ENCODE measurements at regions not wholly inside any gene's neighbourhood (a gene's known extent, or its start where the extent isn't known, plus 50 kb on each side); places are given as distances from the start of the nearest gene placed in this dataset.

DNA sequence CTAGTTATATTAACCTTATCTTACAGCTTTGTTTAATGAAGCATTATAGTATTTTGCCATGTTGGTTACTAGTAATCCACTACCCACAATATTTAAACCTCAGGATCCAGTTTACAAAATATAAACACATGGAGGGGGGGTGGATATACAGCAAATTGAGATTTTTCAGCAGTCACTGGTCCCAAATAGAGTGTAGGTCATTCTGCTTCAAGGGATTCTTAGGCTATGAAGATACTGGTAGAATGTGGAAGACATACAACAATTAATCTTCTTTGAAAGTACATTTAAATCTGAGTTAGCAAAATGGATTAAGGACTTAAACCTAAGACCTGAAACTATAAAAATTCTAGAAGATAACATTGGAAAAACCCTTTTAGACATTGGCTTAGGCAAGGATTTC lies 569.6 kb downstream of the ZNF674 start:
- no peak for DNase-seq

DNA sequence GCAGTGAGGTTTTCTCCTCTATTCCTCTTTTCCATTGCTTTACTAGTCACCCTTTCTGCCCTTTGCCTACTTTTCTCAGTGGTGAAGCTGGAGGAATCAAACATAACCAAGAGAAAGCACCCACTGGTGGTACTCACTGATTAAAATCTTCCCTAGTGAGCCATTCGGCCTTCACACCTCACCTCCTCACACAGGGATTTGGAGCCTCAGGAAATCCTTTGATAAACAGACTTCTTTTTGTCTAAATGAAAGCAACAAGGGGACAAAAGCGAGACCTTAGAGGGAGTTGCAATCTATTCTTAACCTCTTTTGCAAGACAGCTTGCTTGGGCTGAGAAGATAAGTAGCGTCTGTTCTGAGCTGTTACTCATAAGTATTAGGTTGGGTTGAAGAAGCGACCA lies 572.6 kb downstream of the ZNF674 start:
- DNase-seq = no peak

DNA sequence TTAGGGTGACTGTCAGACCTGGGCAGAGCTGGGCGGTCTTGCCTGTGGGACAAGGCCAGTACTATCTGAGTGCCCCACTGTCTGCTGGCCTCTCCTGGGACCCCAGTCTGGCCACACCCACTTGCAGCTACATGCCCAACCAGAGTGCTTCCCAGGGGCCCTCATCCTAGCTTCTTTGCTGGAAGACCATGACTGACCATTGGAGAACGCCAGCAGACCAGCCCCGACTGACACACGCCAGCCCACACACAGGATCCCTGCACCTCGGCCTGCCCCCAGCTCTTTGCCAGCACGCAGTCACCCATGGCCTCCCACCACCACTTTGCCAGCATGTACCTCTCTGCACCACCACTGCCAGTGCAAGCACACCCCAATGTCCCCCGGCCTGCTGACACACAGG lies 585.7 kb downstream of the ZNF674 start:
- DNase-seq = no peak

DNA sequence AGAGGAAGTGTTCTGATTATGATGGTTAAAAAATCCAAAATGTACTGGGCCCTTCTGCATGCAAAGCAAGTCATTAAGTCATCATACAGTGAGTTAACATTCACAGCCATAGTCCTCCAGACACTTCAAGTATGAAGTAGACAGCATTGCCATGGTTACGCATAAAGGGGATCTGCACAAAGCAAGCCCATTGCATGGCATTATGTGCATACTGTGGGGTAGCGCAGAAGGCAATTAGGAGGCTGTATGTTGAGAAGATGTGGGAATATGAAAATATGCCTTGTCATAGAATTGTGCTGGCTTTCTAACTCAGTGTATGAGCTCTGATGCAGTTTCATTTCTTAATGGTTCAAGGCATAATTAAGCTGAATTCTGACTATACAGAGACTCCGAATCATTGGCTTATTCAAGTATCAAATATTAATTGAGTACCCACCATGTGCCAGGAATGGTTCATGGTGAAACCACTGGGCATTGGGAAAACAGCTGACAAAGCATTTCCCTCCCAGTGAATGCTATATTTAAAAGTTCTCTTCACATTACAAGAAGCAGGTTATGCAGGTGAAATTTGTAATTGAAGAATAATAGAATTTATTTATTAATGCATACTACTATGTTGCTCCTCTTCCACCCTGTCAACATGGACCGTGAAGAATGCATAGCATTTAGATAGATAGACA lies 588.9 kb downstream of the ZNF674 start:
- no peak for DNase-seq

DNA sequence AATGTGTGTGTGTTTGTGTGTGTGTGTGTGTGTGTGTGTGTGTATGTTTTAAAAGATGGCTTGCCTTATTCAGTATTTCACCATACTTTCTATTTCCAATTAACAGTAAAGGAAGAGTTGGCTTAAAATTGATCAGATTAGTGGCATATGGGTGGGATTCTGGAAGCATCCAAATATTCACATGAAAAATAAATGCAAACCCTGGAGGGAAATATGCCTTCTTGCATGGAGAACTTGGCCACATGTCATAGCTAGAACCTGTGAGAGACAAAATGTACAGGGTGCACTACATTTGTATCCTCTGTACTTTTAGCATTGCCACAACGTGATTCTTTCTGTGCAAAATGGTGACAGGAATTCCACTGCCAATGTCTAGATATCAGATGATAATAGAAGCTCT lies 589.6 kb downstream of the ZNF674 start:
- no peak for DNase-seq

DNA sequence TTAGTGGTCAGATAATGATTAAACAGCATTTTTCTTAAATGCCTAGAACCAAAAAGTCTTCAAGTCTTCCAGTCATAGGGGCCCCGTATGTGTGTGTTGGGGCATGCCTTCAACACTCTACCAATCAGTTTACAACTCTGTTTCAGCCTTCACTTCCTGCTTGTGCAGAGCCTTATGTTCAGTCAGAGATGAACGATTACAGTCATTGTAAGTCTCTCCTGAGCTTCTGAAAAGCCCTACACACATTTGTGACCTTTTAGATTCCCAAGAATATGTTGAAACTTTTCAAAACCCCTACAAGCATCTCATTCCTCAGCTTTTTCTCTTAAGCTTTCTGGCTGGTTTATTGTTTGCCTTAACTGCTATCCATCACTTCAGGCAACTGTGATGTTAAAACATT lies 591.2 kb downstream of the ZNF674 start:
- DNase-seq = no peak

DNA sequence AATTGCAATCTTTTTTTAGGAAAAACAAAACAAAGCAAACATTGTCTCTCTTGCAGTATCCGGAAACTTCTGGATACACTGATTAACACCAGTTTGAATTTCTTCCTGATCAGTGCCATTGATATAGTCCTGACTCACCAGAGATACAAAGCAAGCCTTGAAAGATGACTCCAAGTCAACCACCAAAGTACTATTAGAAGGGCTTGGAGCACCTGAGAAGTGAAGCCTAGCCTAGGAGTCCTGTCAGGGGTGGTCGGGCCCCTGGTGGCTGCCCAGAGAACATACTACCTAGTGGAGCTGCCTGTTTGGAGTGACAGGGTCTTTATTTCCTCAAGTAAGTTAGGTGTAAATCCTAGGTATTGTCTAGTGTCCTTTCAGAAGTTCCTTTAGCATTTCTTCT lies 593.2 kb downstream of the ZNF674 start:
- no peak for DNase-seq

DNA sequence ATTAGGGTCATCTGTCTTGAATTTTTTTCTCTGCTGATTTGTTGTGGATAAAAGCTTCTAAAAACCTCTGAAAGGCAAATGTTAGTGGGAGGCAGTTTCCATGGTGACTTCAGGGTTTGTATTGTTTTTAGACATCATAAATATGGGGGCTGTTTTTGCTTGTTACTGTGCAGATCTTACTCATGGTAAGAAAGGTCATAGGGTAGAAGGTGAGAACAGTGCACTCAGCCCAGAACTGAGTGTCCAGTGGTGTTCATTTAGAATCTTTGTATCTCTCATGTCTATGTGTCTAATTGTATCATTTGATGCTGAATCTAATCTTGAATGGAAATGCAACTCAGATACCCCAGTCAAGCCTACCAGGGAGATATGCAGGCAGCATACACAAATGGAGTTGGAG lies 609.8 kb downstream of the ZNF674 start:
- no peak for DNase-seq

DNA sequence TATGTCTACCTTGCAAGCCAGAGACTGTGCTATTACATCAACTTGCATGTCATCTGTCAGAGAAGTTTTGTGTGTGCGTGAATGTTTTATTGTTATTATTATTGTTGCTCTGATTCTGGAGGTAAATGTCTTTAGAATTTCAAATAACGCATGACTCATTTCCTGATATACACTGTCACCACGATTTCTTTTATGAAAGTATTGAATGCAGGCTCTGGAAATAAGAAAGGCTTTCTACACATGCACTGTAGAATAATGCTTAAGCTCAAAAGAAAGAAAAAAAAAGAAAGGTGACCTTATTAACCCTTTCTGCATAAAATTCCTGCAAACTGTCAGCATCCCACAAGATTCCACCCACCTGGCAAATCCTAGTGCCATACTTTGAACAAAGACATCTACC lies 632.9 kb downstream of the ZNF674 start:
- no peak for DNase-seq

DNA sequence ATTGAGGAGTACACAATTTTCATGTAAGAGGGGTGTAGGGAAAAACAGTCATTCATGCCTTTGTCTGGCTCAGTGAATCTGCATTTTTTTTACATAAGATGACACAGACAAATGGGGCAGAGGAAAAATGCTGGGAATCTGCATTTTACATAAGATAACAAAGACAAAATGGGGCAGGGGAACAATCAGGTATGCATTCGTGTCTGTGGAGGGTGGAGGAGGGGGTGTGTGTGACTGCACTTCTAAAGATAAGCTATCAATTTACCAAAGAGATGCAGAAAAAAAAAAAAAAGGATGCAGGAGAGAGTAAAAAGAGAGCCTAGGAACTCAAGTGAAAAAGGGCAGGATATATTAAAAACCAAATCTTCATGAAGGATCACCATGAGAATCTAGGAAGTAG lies 637.4 kb downstream of the ZNF674 start:
- DNase-seq = no peak

DNA sequence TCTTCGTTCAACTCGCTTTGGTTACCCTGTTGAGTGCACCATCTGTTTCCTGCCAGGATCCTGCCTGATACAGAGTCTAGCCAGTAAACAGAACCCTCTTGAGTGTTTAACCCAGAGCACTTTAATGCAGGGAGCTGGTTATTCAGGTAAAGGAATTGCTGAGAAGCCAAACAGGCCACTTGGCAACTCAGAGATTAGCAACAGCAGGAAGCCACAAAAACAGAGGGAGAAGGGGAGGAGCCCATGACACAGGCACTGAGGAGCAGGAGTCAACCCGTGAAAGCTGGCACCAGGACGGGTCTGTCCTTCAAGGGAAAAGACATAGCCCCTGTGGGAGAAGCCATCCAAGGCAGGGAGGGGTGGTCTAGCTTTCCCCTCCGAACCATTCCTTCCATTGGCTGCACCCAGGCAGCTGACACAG lies 641.4 kb downstream of the ZNF674 start:
- DNase-seq = no peak

DNA sequence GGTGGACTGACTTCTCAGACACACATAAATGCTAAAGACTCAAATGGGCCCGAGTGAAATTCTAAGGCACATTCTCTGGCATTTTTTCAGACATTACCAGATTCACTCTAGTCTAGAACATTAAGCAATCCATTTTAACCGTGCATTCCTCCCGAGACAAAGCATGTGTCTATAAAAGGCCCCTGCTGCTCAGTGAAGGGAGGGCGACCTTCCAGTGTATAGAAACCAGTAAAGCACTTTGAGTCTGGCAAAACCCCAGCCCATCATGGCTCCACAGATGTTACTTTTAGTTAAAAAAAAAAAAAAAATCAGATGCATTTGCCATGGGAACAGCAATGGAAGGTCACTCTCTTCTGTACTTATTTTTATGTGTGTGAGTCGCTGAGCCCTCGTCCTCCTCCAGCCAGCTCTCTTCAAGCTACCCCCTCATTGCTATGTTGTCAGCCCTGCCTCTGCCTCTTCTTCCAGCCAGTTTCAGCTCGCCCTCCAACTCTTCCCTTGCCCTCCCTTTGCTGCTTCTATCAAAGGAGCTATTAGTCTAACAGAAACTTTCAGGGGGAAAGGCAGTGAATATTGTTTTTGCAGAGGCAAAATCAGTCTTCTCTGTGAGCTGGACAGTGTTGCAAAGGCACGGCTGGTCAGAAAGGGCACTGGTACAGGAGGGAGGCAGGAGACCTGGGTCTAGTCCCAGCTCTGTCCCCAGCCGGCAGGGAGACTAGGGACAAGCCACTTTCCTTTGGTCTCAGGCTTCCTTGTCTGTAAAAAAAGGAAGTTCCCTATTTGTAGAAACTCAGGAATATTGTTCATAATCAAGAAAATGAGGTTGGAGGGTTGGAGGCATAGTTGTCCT lies 644.2 kb downstream of the ZNF674 start:
- DNase-seq = no peak

DNA sequence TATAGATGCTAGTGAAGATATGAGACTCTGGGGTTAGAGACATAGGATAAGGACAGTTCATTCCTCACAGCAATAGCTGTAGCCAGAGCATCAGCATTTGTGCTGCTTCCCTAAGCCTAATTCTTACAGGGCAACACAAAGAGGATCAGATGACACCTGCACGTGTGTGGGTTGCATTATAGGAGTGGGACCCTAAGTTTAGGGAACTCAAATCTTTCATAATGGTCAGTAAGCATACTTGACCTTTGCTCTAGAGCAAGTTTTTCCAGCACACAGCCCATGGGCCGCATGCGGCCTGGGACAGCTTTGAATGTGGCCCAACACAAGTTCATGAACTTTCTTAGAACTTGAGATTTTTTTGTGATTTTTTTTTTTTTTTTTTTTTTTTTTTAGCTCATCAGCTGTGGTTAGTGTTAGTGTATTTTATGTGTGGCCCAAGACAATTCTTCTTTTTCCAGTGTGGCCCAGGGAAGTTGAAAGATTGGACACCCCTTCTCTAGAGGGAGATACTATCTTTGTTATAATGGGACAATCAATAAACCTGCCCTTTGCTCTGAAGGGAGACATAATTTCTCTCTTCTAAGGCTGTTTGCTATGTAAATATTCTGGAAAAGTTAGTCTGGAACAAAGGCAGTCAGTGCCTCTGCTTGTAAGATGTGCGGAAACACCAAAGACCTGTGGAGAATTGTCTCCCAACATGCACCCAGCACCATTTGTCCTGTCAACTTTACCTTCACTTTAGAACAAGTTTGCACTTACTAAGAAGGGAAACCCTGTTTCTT lies 650.2 kb downstream of the ZNF674 start:
- no peak for DNase-seq

DNA sequence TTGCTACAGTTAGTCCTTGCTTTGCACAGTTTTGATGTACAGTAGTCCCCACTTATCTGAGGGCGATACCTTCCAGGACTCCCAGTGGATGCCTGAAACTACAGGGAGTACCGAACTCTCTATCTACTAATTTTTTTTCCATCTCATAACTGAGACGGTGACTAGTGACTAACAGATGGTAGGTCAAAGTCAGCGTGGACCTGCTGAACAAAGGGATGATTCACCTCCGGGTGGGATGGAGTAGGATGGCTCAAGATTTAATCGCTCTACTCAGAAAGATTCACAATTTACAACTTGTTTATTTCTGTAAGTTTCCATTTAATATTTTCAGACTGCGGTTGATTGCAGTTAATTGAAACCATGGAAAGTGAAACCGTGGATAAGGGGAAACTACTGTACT lies 655.8 kb downstream of the ZNF674 start:
- DNase-seq = no peak

DNA sequence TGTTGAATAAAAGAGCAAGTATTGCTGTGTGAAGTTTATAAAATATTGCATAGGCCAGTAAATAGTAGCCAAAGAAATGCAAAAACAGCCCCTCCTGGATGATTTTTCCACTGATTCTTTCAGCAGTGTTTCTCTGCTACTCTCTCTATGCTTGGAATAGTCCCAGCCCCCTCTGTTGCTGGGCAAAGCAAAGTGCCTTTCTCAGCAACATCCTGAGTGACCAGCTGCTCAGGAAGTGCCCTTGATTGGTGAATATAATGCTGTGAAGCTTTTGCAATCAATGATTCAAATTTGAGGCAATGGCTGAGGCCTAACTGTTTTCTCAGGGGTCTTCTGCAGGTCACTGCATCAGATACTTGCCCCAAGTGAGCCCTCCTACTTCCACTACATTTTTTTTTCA lies 656.7 kb downstream of the ZNF674 start:
- DNase-seq = no peak

DNA sequence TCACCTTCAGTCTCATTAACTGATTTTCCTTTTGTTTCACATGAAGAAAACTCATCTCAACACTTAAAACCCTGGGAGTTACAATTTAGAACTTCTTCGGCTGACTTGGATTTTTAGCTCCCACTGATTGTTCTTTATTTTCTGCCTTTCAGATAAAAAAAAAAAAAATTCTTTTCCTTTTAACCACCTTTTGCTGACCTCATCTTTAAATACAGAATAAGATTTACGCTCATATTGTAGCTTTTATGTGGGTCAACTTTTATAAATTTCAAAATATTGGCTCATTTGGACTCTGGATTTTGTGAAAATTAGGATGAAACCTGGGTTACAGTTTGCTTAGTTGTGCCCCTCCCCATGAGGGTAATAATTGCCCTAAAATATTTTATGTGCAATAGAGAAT lies 659.3 kb downstream of the ZNF674 start:
- DNase-seq = no peak

DNA sequence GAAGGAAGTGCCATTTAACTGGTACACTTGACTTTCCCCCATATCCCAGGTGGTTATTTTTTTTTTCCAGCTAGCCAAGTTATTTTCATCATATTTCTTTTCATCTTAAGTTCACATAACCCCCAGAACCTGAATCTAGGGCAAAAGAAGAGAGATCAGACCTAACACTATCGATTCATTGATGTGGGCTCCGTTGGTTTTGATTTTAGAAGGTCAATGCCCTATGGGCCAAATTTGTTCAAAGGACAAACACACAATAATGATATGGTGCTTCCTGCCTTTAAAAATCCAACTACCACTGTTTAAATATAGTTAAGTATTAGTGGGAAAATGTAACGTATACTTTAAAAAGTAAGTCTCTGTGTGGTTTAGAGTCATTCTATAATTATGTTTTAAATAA lies 665.7 kb downstream of the ZNF674 start:
- no peak for DNase-seq

DNA sequence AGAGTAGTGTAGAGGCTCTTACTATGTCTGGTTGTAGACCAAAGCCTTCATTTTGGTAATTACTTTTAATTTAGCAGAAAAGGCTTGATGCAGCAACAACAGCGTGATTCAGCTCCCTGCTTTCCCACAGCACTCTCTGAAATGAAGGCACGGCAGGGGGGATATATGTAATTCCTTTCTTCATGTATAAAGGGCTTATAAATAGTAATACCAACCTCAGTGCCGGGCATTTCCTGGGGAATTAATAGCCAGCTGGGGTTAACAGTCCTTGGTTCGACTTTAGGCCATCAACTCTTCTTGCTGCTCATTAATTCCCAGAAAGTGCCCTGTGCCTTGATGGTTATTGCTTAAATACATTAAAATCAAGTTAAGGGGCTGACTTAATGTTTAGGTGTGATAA lies 669.0 kb downstream of the ZNF674 start:
- no peak for DNase-seq

DNA sequence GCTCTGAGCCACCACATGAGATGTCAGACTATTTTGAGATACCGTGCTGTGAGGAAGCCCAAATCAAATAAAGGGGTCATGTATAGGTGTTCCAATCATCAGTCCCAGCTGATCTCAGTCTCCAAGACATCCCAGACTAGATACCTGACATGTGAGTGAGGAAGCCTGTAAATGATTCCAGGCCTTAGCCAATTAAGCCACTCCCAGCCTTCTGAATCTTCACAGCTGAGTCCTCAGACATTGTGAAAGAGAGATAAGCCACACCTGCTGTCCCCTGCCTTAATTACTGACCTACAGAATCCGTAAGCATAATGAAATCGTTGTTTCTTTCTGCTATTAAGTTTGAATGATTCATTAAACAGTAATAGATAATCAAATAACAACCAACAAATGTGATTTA lies 671.4 kb downstream of the ZNF674 start:
- no peak for DNase-seq

DNA sequence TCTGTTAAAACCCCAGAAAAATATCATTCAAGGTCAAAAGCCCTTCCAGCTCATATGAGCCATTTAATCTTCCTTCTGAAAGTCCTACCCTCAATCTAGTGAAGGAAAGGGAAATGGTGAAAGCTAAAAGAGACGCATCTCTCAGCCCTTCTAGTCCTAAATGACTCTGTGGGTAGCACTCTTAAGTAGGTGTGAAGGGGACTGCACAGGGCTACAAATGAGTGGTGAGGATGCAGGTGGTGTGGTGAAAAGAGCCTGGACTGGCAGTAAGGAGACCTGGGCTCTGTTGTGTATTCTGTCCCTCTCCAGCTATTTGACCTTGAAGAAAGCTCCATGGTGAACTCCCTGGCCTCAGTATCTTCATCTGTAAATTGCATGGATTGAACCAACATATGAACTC lies 671.8 kb upstream of the DIPK2B start:
- no peak for DNase-seq

DNA sequence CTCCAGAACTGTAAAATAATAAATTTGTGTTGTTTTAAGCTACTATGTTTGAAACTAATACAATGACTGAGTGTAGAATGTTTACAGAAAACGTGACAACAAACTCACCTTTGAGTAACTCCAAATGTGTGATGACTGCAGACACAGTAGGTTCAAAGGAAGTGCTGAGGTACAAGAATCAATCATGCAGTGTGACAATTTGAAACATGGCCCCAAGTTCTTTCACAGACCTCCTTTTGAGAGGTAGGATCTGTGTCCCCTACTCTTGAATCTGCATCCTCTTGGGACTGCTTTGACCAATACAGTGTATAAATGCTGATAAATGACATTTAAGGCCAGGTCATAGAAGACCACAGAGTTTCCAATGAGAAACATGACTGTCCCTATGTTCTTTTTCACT lies 667.7 kb upstream of the DIPK2B start:
- DNase-seq = no peak

DNA sequence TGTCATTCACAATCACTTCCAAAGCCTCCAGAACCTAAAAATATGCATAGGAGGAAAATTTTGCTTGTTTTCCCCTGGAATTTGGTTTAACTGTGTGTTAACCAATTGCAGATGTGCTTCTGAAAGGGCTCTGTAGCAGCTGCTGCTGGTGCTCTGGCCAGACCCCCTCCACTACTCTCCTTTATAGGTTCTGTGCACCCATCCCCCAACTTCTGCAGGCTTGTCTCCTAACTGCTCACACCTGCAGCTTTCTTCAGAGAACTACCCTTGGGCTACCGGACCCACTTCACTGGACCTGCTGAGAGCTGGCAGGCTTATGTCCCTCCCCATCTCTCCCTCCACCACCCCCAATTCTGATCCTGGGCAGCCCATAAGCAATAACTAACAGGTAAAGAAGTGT lies 662.1 kb upstream of the DIPK2B start:
- DNase-seq = no peak

DNA sequence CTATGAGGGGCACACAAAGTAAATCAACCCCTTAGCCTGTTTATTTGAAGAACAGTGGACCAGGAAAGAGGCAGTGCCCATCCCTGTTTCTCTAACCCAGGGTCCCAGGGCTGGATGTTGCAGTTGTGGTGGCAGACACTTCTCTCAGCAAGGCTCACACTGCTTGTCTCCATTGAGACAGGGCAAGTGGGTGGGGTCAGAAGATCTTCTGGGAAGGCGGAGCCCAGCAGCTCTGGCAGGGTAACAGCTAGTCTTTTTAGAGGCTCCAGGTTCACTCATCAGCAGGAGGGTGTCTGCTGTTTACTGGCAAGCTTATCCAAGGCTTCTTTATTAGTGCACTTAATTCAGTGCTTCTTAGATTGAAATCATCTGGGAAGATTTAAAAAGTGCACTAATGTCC lies 659.8 kb upstream of the DIPK2B start:
- no peak for DNase-seq

DNA sequence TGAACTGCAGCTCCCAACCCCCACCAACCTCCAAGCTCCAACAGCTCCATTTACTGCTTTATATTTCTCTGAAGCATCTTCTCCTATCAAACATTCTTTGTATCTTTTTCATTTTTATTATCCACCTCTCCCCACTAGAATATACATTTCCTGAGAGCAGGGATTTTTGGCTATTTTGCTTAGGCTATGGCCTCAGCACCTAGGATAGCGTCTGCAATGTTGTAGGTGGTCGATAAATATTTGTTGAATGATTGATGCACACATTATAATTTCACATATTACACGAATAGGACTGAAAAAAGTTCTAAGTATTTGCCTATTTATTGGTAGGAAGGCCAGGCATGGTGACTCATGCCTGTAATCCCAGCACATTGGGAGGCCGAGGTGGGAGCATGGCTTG lies 658.7 kb upstream of the DIPK2B start:
- DNase-seq = no peak

Data from NCI-H526 (cell line).